K562 (cell line): ENCODE measurements at regions not wholly inside any gene's neighbourhood (a gene's known extent, or its start where the extent isn't known, plus 50 kb on each side); places are given as distances from the start of the nearest gene placed in this dataset.

Experiments
- ATAC-seq: fragments of 200-7000 bp; cut with Tn5 transposase; 3 replicates; pipeline ENCODE4 v1.9.1; 2020; ENCODE audit warnings: moderate library complexity
- BruUV-seq: library from RNA; stranded (reverse); fragments of 400-500 nt; replicated peaks from 2 replicates; lab custom pipeline; 2021; lab: Mats Ljungman, UMichigan
- CTCF ChIA-PET: fragments of 300-600 bp; formaldehyde crosslinking; extraction: SDS; loops from one replicate; lab custom pipeline; 2021; ENCODE audit warnings: low intra/inter-chr PET ratio; lab: Yijun Ruan, JAX
- POLR2A ChIA-PET: fragments of 300-600, 350-650 bp; sonication (Branson Sonifier 250); formaldehyde crosslinking; extraction: SDS; loops from one replicate; lab custom pipeline; 2021; ENCODE audit warnings: antibody characterized with exemption, inconsistent platforms; lab: Yijun Ruan, JAX
- DNase-seq, 4 experiments: peaks; one replicate each; pipeline versions ENCODE4 v3.0.0 to v3.0.0-alpha.2; 2011 to 2018; ENCODE audit warnings: low spot score in 3 of 4, mixed read lengths in 3 of 4; ENCODE audit errors: extremely low read depth in 1 of 4
- FAIRE-seq: peaks from 2 replicates; lab custom pipeline; 2011; peaks lifted over from hg19 to GRCh38; lab: Jason Lieb, UNC
- H2AFZ ChIP-seq: 2 replicates; pipeline ENCODE4 v1.6.0; 2011; ENCODE audit warnings: low read depth, low read length, control low read depth, inconsistent platforms
- H3K27ac ChIP-seq: fragments of 200-600 bp; 3 replicates; pipeline ENCODE4 v1.8.0; 2011; ENCODE audit warnings: low read depth, mild to moderate bottlenecking, control low read depth, inconsistent platforms, low read length, moderate library complexity, mixed read lengths; ENCODE audit errors: extremely low read depth
- H3K27me3 ChIP-seq, 2 experiments: fragments of 300-600 bp in 1 of 2; 2 replicates in 1 of 2; 3 replicates in 1 of 2; pipeline versions ENCODE4 v1.6.0 to v1.8.0; 2011; ENCODE audit warnings: inconsistent platforms in 2 of 2, low read length in 2 of 2, mild to moderate bottlenecking in 1 of 2, mixed read lengths in 1 of 2, moderate library complexity in 1 of 2; ENCODE audit not compliant: control insufficient read depth in 2 of 2, insufficient read depth in 2 of 2
- H3K36me3 ChIP-seq: fragments of 300-600 bp; 3 replicates; pipeline ENCODE4 v1.8.0; 2011; ENCODE audit warnings: mild to moderate bottlenecking, low read length, inconsistent platforms; ENCODE audit not compliant: control insufficient read depth, insufficient read depth
- H3K4me1 ChIP-seq, 2 experiments: fragments of 200-600 bp in 1 of 2; replicated peaks in 1 of 2; 2 replicates in 1 of 2; 3 replicates in 1 of 2; pipeline versions ENCODE4 v1.5.1 to v1.8.0; 2011; ENCODE audit warnings: inconsistent platforms in 2 of 2, low read length in 2 of 2, mild to moderate bottlenecking in 1 of 2, mixed read lengths in 1 of 2, moderate library complexity in 1 of 2; ENCODE audit not compliant: control insufficient read depth in 2 of 2, insufficient read depth in 2 of 2
- H3K4me2 ChIP-seq: 2 replicates; pipeline ENCODE4 v1.6.1; 2011; ENCODE audit warnings: low read length, control low read depth, inconsistent platforms, mixed read lengths; ENCODE audit not compliant: insufficient read depth
- H3K4me3 ChIP-seq: fragments of 200-600 bp; sonication (generic), shearing (Covaris generic); 2 replicates; pipeline ENCODE4 v1.5.1; 2016; ENCODE audit warnings: control low read depth, inconsistent platforms
- H3K79me2 ChIP-seq: fragments of 200-600 bp; 3 replicates; pipeline ENCODE4 v1.8.0; 2011; ENCODE audit warnings: low read length, inconsistent platforms; ENCODE audit not compliant: control insufficient read depth, insufficient read depth
- H3K9ac ChIP-seq, 2 experiments: 2 replicates each; pipeline versions ENCODE4 v1.6.0 to v1.6.1; 2011; ENCODE audit warnings: low read depth in 2 of 2, low read length in 2 of 2, control low read depth in 1 of 2, inconsistent platforms in 1 of 2, mild to moderate bottlenecking in 1 of 2, mixed read lengths in 1 of 2; ENCODE audit not compliant: insufficient read depth in 1 of 2
- H3K9me1 ChIP-seq: one replicate; pipeline ENCODE4 v1.6.0; 2011; ENCODE audit warnings: inconsistent platforms, mild to moderate bottlenecking, low read length, moderate library complexity; ENCODE audit not compliant: control insufficient read depth, insufficient read depth
- H3K9me3 ChIP-seq: replicated peaks from 2 replicates; pipeline ENCODE4 v1.5.1; 2011; ENCODE audit warnings: low read depth, low read length, inconsistent platforms; ENCODE audit not compliant: control insufficient read depth, insufficient read depth
- H4K20me1 ChIP-seq: replicated peaks from 2 replicates; pipeline ENCODE4 v1.6.1; 2011; ENCODE audit warnings: low read length, inconsistent platforms, mixed read lengths; ENCODE audit not compliant: control insufficient read depth, insufficient read depth
- CCAR2 ChIP-seq: fragments of 200-400 bp; formaldehyde crosslinking; IDR thresholded peaks from 2 replicates; pipeline ENCODE4 v1.6.1; 2017; ENCODE audit warnings: mild to moderate bottlenecking, low read depth, low read length
- HNRNPK ChIP-seq: fragments of 200-400 bp; formaldehyde crosslinking; IDR thresholded peaks from one replicate; pipeline ENCODE4 v1.6.1; 2018; ENCODE audit warnings: mild to moderate bottlenecking, low read depth, low read length; ENCODE audit not compliant: poor library complexity, severe bottlenecking
- RHOXF2B ChIP-seq: fragments of 250-450 bp; sonication (Bioruptor Pico); conservative IDR thresholded peaks from 2 replicates; pipeline ENCODE4 v1.5.1; 2021
- TEAD4 ChIP-seq, 2 experiments: sonication (generic) in 1 of 2; formaldehyde crosslinking in 1 of 2; IDR thresholded peaks; 2 replicates each; pipeline versions ENCODE4 v1.6.1 to v1.8.0; 2012 to 2022; ENCODE audit warnings: borderline replicate concordance in 1 of 2, inconsistent platforms in 1 of 2, low read length in 1 of 2, mild to moderate bottlenecking in 1 of 2, missing genetic modification reagents in 1 of 2
- WGBS: fragments of 100-300 bp; shearing (Covaris generic); methylation state at CpG from one replicate; pipeline ENCODE4 v1.1.6; 2016; ENCODE audit warnings: low coverage, mixed read lengths; ENCODE audit not compliant: insufficient coverage; ENCODE audit errors: missing lambda C conversion rate; 5-methylcytosine and 5-hydroxymethylcytosine counted together
- in situ Hi-C: fragments of 300-500 bp; cut with MboI; formaldehyde crosslinking; loops from 4 replicates; pipeline ENCODE4 v1.15.0; 2018; ENCODE audit warnings: inconsistent platforms, mixed read lengths
- intact Hi-C: fragments of 100-400 bp; cut with micrococcal nuclease; formaldehyde crosslinking; loops from 2 replicates; pipeline ENCODE4 v1.14.2; 2022

GRCh38 chr2:161032635-161033034, 127.6 kb upstream of the TANK start (continued):
- TF ChIP-seq RHOXF2B (CRISPR knock-in tag) (no peak), TEAD4 (IDR thresholded peaks at IDR 0.05; ENCODE audit: low read length) (no peak), TEAD4 (CRISPR knock-in tag; IDR thresholded peaks at IDR 0.05; ENCODE audit: borderline replicate concordance) (no peak)

GRCh38 chr2:161033059-161033660, 127.1 kb upstream of the TANK start:
- FAIRE-seq (no peak), DNase-seq (no peak), ATAC-seq (no peak)
- no peak overlapping the region for H3K27ac ChIP-seq
- no peak overlapping the region for H3K4me2 ChIP-seq
- H3K9me3 ChIP-seq: no peaks in the 10 kb centered on the region
- ChIA-PET CTCF (no interaction called here), POLR2A (interaction anchor here (0.6 kb wide), 1 partner anchor 46 kb away, joined by 3 read pairs; no protein-coding TSS in a partner anchor)
- no peak overlapping the region for H3K9ac ChIP-seq
- H3K9me1 ChIP-seq: no peaks in the 10 kb centered on the region
- intact Hi-C loops: no loop called here
- 0% methylated on average over 1 of the region's 2 CpGs for WGBS
- no peaks in the 10 kb centered on the region for H3K27me3 ChIP-seq
- TF ChIP-seq HNRNPK (peak; percentile 20), CCAR2 (no peak)
- no peaks in the 10 kb centered on the region for H3K79me2 ChIP-seq
- in situ Hi-C loops: no loop called here
- no peaks in the 10 kb centered on the region for H4K20me1 ChIP-seq
- H3K36me3 ChIP-seq: no peaks in the 10 kb centered on the region
- BruUV-seq: no TSS peak
- H3K4me3 ChIP-seq: no peak overlapping the region
- H2AFZ ChIP-seq: no peak overlapping the region
- no peaks in the 10 kb centered on the region for H3K4me1 ChIP-seq
